Naive thymus-derived CD4-positive, alpha-beta T cell (primary cell): ENCODE measurements at regions not wholly inside any gene's neighbourhood (a gene's known extent, or its start where the extent isn't known, plus 50 kb on each side); places are given as distances from the start of the nearest gene placed in this dataset.

Experiments
- ATAC-seq: fragments of 150-1000 bp; cut with Tn5 transposase; 2 replicates; pipeline ENCODE4 v1.10.0; 2021; ENCODE audit warnings: mild to moderate bottlenecking, moderate library complexity
- CTCF ChIA-PET: fragments of 350-600 bp; sonication (Branson Sonifier 250); formaldehyde crosslinking; loops from one replicate; lab custom pipeline; 2021; ENCODE audit warnings: antibody characterized with exemption; lab: Charles Lee
- POLR2A ChIA-PET: fragments of 350-600 bp; sonication (Branson Sonifier 250); formaldehyde crosslinking; loops from one replicate; lab custom pipeline; 2021; ENCODE audit warnings: antibody characterized with exemption, inconsistent platforms; lab: Charles Lee
- DNase-seq, 9 donors: peaks; one replicate each; pipeline versions ENCODE4 v3.0.0 to v3.0.0-alpha.2; 2020 to 2022; ENCODE audit warnings: mixed read lengths in 1 of 9
- H3K27ac ChIP-seq: one replicate; pipeline ENCODE4 v1.7.0; 2013; ENCODE audit warnings: mild to moderate bottlenecking, low read depth, low read length, moderate library complexity
- H3K27me3 ChIP-seq, 2 donors: one replicate each; pipeline ENCODE4 v1.7.0; 2013; ENCODE audit warnings: low read length in 2 of 2, mild to moderate bottlenecking in 2 of 2, moderate library complexity in 2 of 2; ENCODE audit not compliant: control insufficient read depth in 2 of 2, insufficient read depth in 2 of 2
- H3K36me3 ChIP-seq, 3 experiments: 1 replicate in 2 of 3; 2 replicates in 1 of 3; pipeline ENCODE4 v1.7.0; 2013; ENCODE audit warnings: low read length in 3 of 3, mild to moderate bottlenecking in 3 of 3, moderate library complexity in 1 of 3; ENCODE audit not compliant: insufficient read depth in 3 of 3, control insufficient read depth in 2 of 3
- H3K4me1 ChIP-seq, 2 donors: one replicate each; pipeline ENCODE4 v1.7.0; 2013; ENCODE audit warnings: low read length in 2 of 2, mild to moderate bottlenecking in 2 of 2, moderate library complexity in 1 of 2; ENCODE audit not compliant: control insufficient read depth in 2 of 2, insufficient read depth in 2 of 2
- H3K4me3 ChIP-seq: 2 replicates; pipeline ENCODE4 v1.7.0; 2013; ENCODE audit warnings: mild to moderate bottlenecking, low read length
- H3K9me3 ChIP-seq, 3 experiments: 1 replicate in 2 of 3; 2 replicates in 1 of 3; pipeline ENCODE4 v1.7.0; 2013; ENCODE audit warnings: low read length in 3 of 3; ENCODE audit not compliant: control insufficient read depth in 2 of 3
- H3K27ac Mint-ChIP-seq, 9 donors: one replicate each; pipeline ENCODE4 v1.8.0; 2020 to 2022; ENCODE audit warnings: mixed read lengths in 9 of 9, mild to moderate bottlenecking in 8 of 9, moderate library complexity in 5 of 9, inconsistent platforms in 2 of 9
- H3K27me3 Mint-ChIP-seq, 5 donors: one replicate each; pipeline ENCODE4 v1.8.0; 2021 to 2022; ENCODE audit warnings: mixed read lengths in 5 of 5, mild to moderate bottlenecking in 1 of 5
- H3K36me3 Mint-ChIP-seq, 5 donors: one replicate each; pipeline ENCODE4 v1.8.0; 2020 to 2022; ENCODE audit warnings: mixed read lengths in 5 of 5, mild to moderate bottlenecking in 3 of 5, inconsistent platforms in 1 of 5
- H3K4me1 Mint-ChIP-seq, 7 donors: one replicate each; pipeline ENCODE4 v1.8.0; 2020 to 2022; ENCODE audit warnings: mixed read lengths in 7 of 7, mild to moderate bottlenecking in 3 of 7, inconsistent platforms in 1 of 7
- H3K4me3 Mint-ChIP-seq, 10 donors: one replicate each; pipeline ENCODE4 v1.8.0; 2020 to 2022; ENCODE audit warnings: mild to moderate bottlenecking in 10 of 10, mixed read lengths in 10 of 10, moderate library complexity in 6 of 10, inconsistent platforms in 2 of 10
- H3K9me3 Mint-ChIP-seq, 11 donors: one replicate each; pipeline ENCODE4 v1.8.0; 2020 to 2022; ENCODE audit warnings: mixed read lengths in 11 of 11, mild to moderate bottlenecking in 4 of 11, inconsistent platforms in 1 of 11, moderate library complexity in 1 of 11
- intact Hi-C, 2 donors: fragments of 100-400 bp; cut with micrococcal nuclease; formaldehyde crosslinking; loops; one replicate each; pipeline ENCODE4 v1.15.1; 2023

- no peak overlapping the region for H3K4me3 ChIP-seq
- H3K9me3 ChIP-seq: no peaks in the 10 kb centered on the region
- Mint-ChIP-seq H3K4me1 (peaks cover 0 to 5% (median 0%) of the 10 kb centered on the region in 7 donors), H3K4me3 (no peak overlapping the region), H3K9me3 (peaks cover 0 to 13% (median 4%) of the 10 kb centered on the region in 11 donors), H3K27me3 (no peaks in the 10 kb centered on the region), H3K36me3 (peaks cover 0 to 10% (median 6%) of the 10 kb centered on the region in 5 donors), H3K27ac (no peak overlapping the region)
- CTCF ChIA-PET: no interaction called here
- no peak overlapping the region for H3K27ac ChIP-seq
- H3K4me1 ChIP-seq: no peaks in the 10 kb centered on the region
- no peaks in the 10 kb centered on the region for H3K36me3 ChIP-seq
- POLR2A ChIA-PET: no interaction called here
- intact Hi-C loops: loop anchor here in 1 of 2 donors (2.0 kb wide), 1 partner anchor 79 kb away; no protein-coding TSS in a partner anchor
- no peaks in the 10 kb centered on the region for H3K27me3 ChIP-seq
- ATAC-seq: no peak
- no peak for DNase-seq
Measured at GRCh38 chr14:97513891-97514290, 716.7 kb downstream of the VRK1 start.

GRCh38 chr14:97517566-97518234 lies 720.5 kb downstream of the VRK1 start:
- ChIA-PET CTCF (no interaction called here), POLR2A (interaction anchor here (1.1 kb wide), 1 partner anchor 8 kb away, joined by 5 read pairs; no protein-coding TSS in a partner anchor)
- ATAC-seq: no peak
- intact Hi-C loops: no loop called here
- H3K4me1 ChIP-seq: no peaks in the 10 kb centered on the region
- no peak for DNase-seq
- H3K9me3 ChIP-seq: no peaks in the 10 kb centered on the region
- Mint-ChIP-seq H3K27me3 (no peaks in the 10 kb centered on the region), H3K4me3 (no peak overlapping the region), H3K4me1 (peaks cover 0 to 5% (median 0%) of the 10 kb centered on the region in 7 donors), H3K9me3 (peaks cover 0 to 12% (median 0%) of the 10 kb centered on the region in 11 donors), H3K36me3 (peaks cover 0 to 3% (median 0%) of the 10 kb centered on the region in 5 donors), H3K27ac (no peak overlapping the region)
- no peak overlapping the region for H3K4me3 ChIP-seq
- H3K36me3 ChIP-seq: no peaks in the 10 kb centered on the region
- H3K27me3 ChIP-seq: no peaks in the 10 kb centered on the region
- H3K27ac ChIP-seq: no peak overlapping the region

- Mint-ChIP-seq H3K27ac (no peak overlapping the region), H3K4me1 (peaks cover 0 to 23% (median 7%) of the 10 kb centered on the region in 7 donors), H3K27me3 (no peaks in the 10 kb centered on the region), H3K4me3 (no peak overlapping the region), H3K36me3 (peaks cover 0 to 5% (median 3%) of the 10 kb centered on the region in 5 donors), H3K9me3 (peaks cover 0 to 16% (median 0%) of the 10 kb centered on the region in 11 donors)
- POLR2A ChIA-PET: interaction anchor here (1.5 kb wide), 1 partner anchor 77 kb away, joined by 3 read pairs; no protein-coding TSS in a partner anchor
- no peak for ATAC-seq
- DNase-seq: no peak
- no peaks in the 10 kb centered on the region for H3K9me3 ChIP-seq
- intact Hi-C loops: no loop called here
- no peak overlapping the region for H3K27ac ChIP-seq
- H3K36me3 ChIP-seq: no peaks in the 10 kb centered on the region
- H3K27me3 ChIP-seq: no peaks in the 10 kb centered on the region
- H3K4me3 ChIP-seq: no peak overlapping the region
- H3K4me1 ChIP-seq: no peaks in the 10 kb centered on the region
- CTCF ChIA-PET: no interaction called here
Measured at GRCh38 chr14:97523936-97524335, 726.8 kb downstream of the VRK1 start.

GRCh38 chr14:97524589-97525319 lies 727.6 kb downstream of the VRK1 start:
- DNase-seq: no peak
- H3K9me3 ChIP-seq: no peaks in the 10 kb centered on the region
- intact Hi-C loops: no loop called here
- no peaks in the 10 kb centered on the region for H3K27me3 ChIP-seq
- no peaks in the 10 kb centered on the region for H3K27me3 Mint-ChIP-seq
- H3K4me3 ChIP-seq: no peak overlapping the region
- POLR2A ChIA-PET: no interaction called here
- no peak overlapping the region for H3K27ac ChIP-seq
- peaks cover 0 to 16% (median 0%) of the 10 kb centered on the region in 11 donors for H3K9me3 Mint-ChIP-seq
- peaks cover 0 to 5% (median 3%) of the 10 kb centered on the region in 5 donors for H3K36me3 Mint-ChIP-seq
- H3K27ac Mint-ChIP-seq: no peak overlapping the region
- no peaks in the 10 kb centered on the region for H3K36me3 ChIP-seq
- ATAC-seq: no peak
- CTCF ChIA-PET: no interaction called here
- H3K4me3 Mint-ChIP-seq: peak overlapping the region in 3 of 10 donors; percentile 47 to 61 (median 55)
- H3K4me1 Mint-ChIP-seq: peaks cover 0 to 23% (median 7%) of the 10 kb centered on the region in 7 donors
- no peaks in the 10 kb centered on the region for H3K4me1 ChIP-seq

- ChIA-PET CTCF (no interaction called here), POLR2A (no interaction called here)
- Mint-ChIP-seq H3K4me1 (peaks cover 0 to 23% (median 6%) of the 10 kb centered on the region in 7 donors), H3K9me3 (peaks cover 0 to 8% (median 0%) of the 10 kb centered on the region in 11 donors), H3K27ac (no peak overlapping the region), H3K27me3 (peaks cover 0 to 2% (median 0%) of the 10 kb centered on the region in 5 donors), H3K4me3 (no peak overlapping the region), H3K36me3 (peaks cover 0 to 4% (median 0%) of the 10 kb centered on the region in 5 donors)
- intact Hi-C loops: no loop called here
- Histone ChIP-seq H3K9me3 (no peaks in the 10 kb centered on the region), H3K4me3 (no peak overlapping the region), H3K4me1 (no peaks in the 10 kb centered on the region), H3K36me3 (no peaks in the 10 kb centered on the region), H3K27ac (no peak overlapping the region), H3K27me3 (no peaks in the 10 kb centered on the region)
- no peak for ATAC-seq
- DNase-seq: no peak
Measured at GRCh38 chr14:97527993-97528392, 730.8 kb downstream of the VRK1 start.

GRCh38 chr14:97532052-97532451 lies 734.9 kb downstream of the VRK1 start:
- Histone ChIP-seq H3K4me3 (no peak overlapping the region), H3K27ac (no peak overlapping the region), H3K27me3 (no peaks in the 10 kb centered on the region), H3K36me3 (no peaks in the 10 kb centered on the region), H3K9me3 (no peaks in the 10 kb centered on the region), H3K4me1 (no peaks in the 10 kb centered on the region)
- Mint-ChIP-seq H3K9me3 (peaks cover 0 to 5% (median 0%) of the 10 kb centered on the region in 11 donors), H3K4me3 (no peak overlapping the region), H3K36me3 (no peaks in the 10 kb centered on the region), H3K27ac (peak overlapping the region in 1 of 9 donors; percentile 17), H3K4me1 (peaks cover 0 to 5% (median 0%) of the 10 kb centered on the region in 7 donors), H3K27me3 (peaks cover 0 to 2% (median 0%) of the 10 kb centered on the region in 5 donors)
- intact Hi-C loops: no loop called here
- ChIA-PET POLR2A (no interaction called here), CTCF (no interaction called here)
- ATAC-seq (no peak), DNase-seq (no peak)
